Anterior cingulate cortex (tissue), 58 donors: ENCODE measurements at regions not wholly inside any gene's neighbourhood (a gene's known extent, or its start where the extent isn't known, plus 50 kb on each side); places are given as distances from the start of the nearest gene placed in this dataset.
A peak's percentile ranks its signal among the peaks of the same experiment; 100 is the strongest.
"Not testable (repeated sequence)": the region's sequence is repeated elsewhere in the genome, so short reads cannot be mapped to it uniquely, and the experiment has no call there.

ENCODE experiments used
- DNase-seq, 58 donors: peaks; one replicate each; lab custom pipeline; 2025; lab: John Stamatoyannopoulos, UW

- DNase-seq = no peak
Observed at GRCh38 chr2:142767847-142768246, 109.6 kb upstream of the KYNU start.

GRCh38 chr2:142758973-142759372 lies 118.5 kb upstream of the KYNU start:
- no peak for DNase-seq

- DNase-seq = no peak
Observed at GRCh38 chr2:142757111-142757510, 120.4 kb upstream of the KYNU start.

GRCh38 chr2:142756430-142756829 lies 121.0 kb upstream of the KYNU start:
- no peak for DNase-seq

- no peak for DNase-seq
Observed at GRCh38 chr2:142755191-142755590, 122.3 kb upstream of the KYNU start.

- DNase-seq = no peak
Observed at GRCh38 chr2:142754182-142754581, 123.3 kb upstream of the KYNU start.

GRCh38 chr2:142750858-142751257 lies 126.6 kb upstream of the KYNU start:
- no peak for DNase-seq

GRCh38 chr2:142748559-142749099 lies 128.8 kb upstream of the KYNU start:
- no peak for DNase-seq

GRCh38 chr2:142745691-142746090 lies 131.8 kb upstream of the KYNU start:
- no peak for DNase-seq

- peak in 3 of 58 donors; percentile 0 to 6 (median 3) for DNase-seq
Observed at GRCh38 chr2:142742371-142743214, 134.9 kb upstream of the KYNU start.

- DNase-seq = no peak
Observed at GRCh38 chr2:142741764-142742269, 135.6 kb upstream of the KYNU start.

- no peak for DNase-seq
Observed at GRCh38 chr2:142734770-142735169, 142.7 kb upstream of the KYNU start.

GRCh38 chr2:142734231-142734630 lies 143.2 kb upstream of the KYNU start:
- no peak for DNase-seq

GRCh38 chr2:142729814-142730213 lies 147.7 kb upstream of the KYNU start:
- DNase-seq = not testable (repeated sequence)

- not testable (repeated sequence) for DNase-seq
Observed at GRCh38 chr2:142727821-142728478, 149.5 kb upstream of the KYNU start.

- no peak for DNase-seq
Observed at GRCh38 chr2:142725386-142725785, 152.1 kb upstream of the KYNU start.

GRCh38 chr2:142724713-142725349 lies 152.6 kb upstream of the KYNU start:
- DNase-seq = no peak

- DNase-seq = no peak
Observed at GRCh38 chr2:142724186-142724585, 153.3 kb upstream of the KYNU start.

- no peak for DNase-seq
Observed at GRCh38 chr2:142723236-142723635, 154.2 kb upstream of the KYNU start.

- DNase-seq = no peak
Observed at GRCh38 chr2:142722569-142722968, 154.9 kb upstream of the KYNU start.

GRCh38 chr2:142722086-142722485 lies 155.4 kb upstream of the KYNU start:
- DNase-seq = no peak
